ENCODE measurements at regions not wholly inside any gene's neighbourhood (a gene's known extent, or its start where the extent isn't known, plus 50 kb on each side); places are given as distances from the start of the nearest gene placed in this dataset.

- TF ChIP-seq CTCF (IDR thresholded peaks at IDR 0.05) (no peak), ZFX (IDR thresholded peaks at IDR 0.05; ENCODE audit: borderline replicate concordance) (no peak)
Measured at GRCh38 chr14:84782902-84783301, 747.0 kb upstream of the FLRT2 start.

Data from 22Rv1 (cell line).